Esophagus muscularis mucosa (tissue), 3 donors: ENCODE measurements at regions not wholly inside any gene's neighbourhood (a gene's known extent, or its start where the extent isn't known, plus 50 kb on each side); places are given as distances from the start of the nearest gene placed in this dataset.

Source experiments
- CTCF ChIP-seq, 3 experiments: fragments of 200-600 bp in 2 of 3; fragments of 450-650 bp in 1 of 3; sonication (generic) in 2 of 3; IDR thresholded peaks; one replicate each; pipeline ENCODE4 v1.5.1; 2017 to 2019; ENCODE audit warnings: antibody characterized with exemption in 3 of 3, mild to moderate bottlenecking in 2 of 3, moderate library complexity in 1 of 3
- POLR2A ChIP-seq: fragments of 450-650 bp; IDR thresholded peaks from one replicate; pipeline ENCODE4 v1.6.1; 2017; ENCODE audit warnings: antibody characterized with exemption, moderate library complexity, mild to moderate bottlenecking, low read depth

- TF ChIP-seq CTCF (IDR thresholded peaks at IDR 0.05): no peak
- TF ChIP-seq POLR2A: no peak
Observed at GRCh38 chr18:25553631-25554263, 201.8 kb upstream of the ZNF521 start.
